ENCODE measurements at regions not wholly inside any gene's neighbourhood (a gene's known extent, or its start where the extent isn't known, plus 50 kb on each side); places are given as distances from the start of the nearest gene placed in this dataset.

- H3K27me3 ChIP-seq (ENCODE audit: insufficient read depth): no peaks in the 10 kb centered on the region
- Mint-ChIP-seq H3K9me3 (peaks cover 12% of the 10 kb centered on the region; the same call in 2 of the 3 replicates), H3K27ac (no peak overlapping the region), H3K36me3 (ENCODE audit: low read depth) (peaks cover 4% of the 10 kb centered on the region; the same call in 1 of the 3 replicates), H3K4me1 (peaks cover 5% of the 10 kb centered on the region), H3K27me3 (ENCODE audit: insufficient read depth, low read depth, poor library complexity) (no peaks in the 10 kb centered on the region), H3K4me3 (no peak overlapping the region)
- H2AFZ ChIP-seq: peak overlapping the region; percentile 47; the same call in 1 of the 2 replicates
- DNase-seq (ENCODE audit: low spot score) (no peak), ATAC-seq (no peak)
- H3F3A ChIP-seq (replicated peaks; ENCODE audit: low read depth): no peaks in the 10 kb centered on the region
- no peaks in the 10 kb centered on the region for H3K79me2 ChIP-seq (replicated peaks; ENCODE audit: insufficient read depth)
- H3K27ac ChIP-seq (ENCODE audit: low read depth): no peak overlapping the region
- peaks cover 4% of the 10 kb centered on the region; the same call in 1 of the 2 replicates for H3K4me1 ChIP-seq (ENCODE audit: insufficient read depth)
- H3K9me2 ChIP-seq (ENCODE audit: insufficient read depth): 0 out of 2 replicates have a peak, but pooled peaks cover 12% of the 10 kb centered on the region
- TF ChIP-seq STAT1 (IDR thresholded peaks at IDR 0.05; ENCODE audit: unreplicated experiment) (no peak), CREB1 (CRISPR knock-in tag; IDR thresholded peaks at IDR 0.05; ENCODE audit: low read depth) (no peak), JUNB (IDR thresholded peaks at IDR 0.05; ENCODE audit: unreplicated experiment) (no peak), ZNF331 (CRISPR knock-in tag; IDR thresholded peaks at IDR 0.05; ENCODE audit: low read depth) (no peak), REST (IDR thresholded peaks at IDR 0.05; ENCODE audit: unreplicated experiment) (no peak), ETS1 (IDR thresholded peaks at IDR 0.05) (no peak), NANOG (IDR thresholded peaks at IDR 0.05; ENCODE audit: borderline replicate concordance) (no peak), EZH2phosphoT487 (IDR thresholded peaks at IDR 0.05; ENCODE audit: unreplicated experiment) (no peak), ZNF462 (CRISPR knock-in tag; IDR thresholded peaks at IDR 0.05) (no peak), EZH2 (IDR thresholded peaks at IDR 0.05; ENCODE audit: low read depth, unreplicated experiment) (no peak), CTCF (conservative IDR thresholded peaks at IDR 0.05; ENCODE audit: low read depth in 2 of 2) (no peak), POLR2AphosphoS5 (IDR thresholded peaks at IDR 0.05; ENCODE audit: low read depth) (no peak), ZNF114 (CRISPR knock-in tag; IDR thresholded peaks at IDR 0.05) (no peak)
- H3K4me2 ChIP-seq: no peak overlapping the region
- no peaks in the 10 kb centered on the region for H3K36me3 ChIP-seq (ENCODE audit: insufficient read depth)
- no peak overlapping the region for H3K4me3 ChIP-seq
- no peaks in the 10 kb centered on the region for H4K20me1 ChIP-seq (replicated peaks; ENCODE audit: insufficient read depth)
Measured at GRCh38 chr9:2261421-2262103, 246.4 kb downstream of the SMARCA2 start.
